Spleen (tissue), 11 donors: ENCODE measurements at regions not wholly inside any gene's neighbourhood (a gene's known extent, or its start where the extent isn't known, plus 50 kb on each side); places are given as distances from the start of the nearest gene placed in this dataset.
A peak's percentile ranks its signal among the peaks of the same experiment; 100 is the strongest.
"Not testable (repeated sequence)": the region's sequence is repeated elsewhere in the genome, so short reads cannot be mapped to it uniquely, and the experiment has no call there.

Experiments
- DNase-seq: peaks from one replicate; pipeline ENCODE4 v3.0.0-alpha.2; 2020
- H3K27ac ChIP-seq, 8 donors: fragments of 200-600 bp; sonication (generic) in 7 of 8; 1 replicate in 4 of 8; 2 replicates in 4 of 8; pipeline versions ENCODE4 v1.5.0 to v1.8.0; 2016 to 2021; ENCODE audit warnings: inconsistent platforms in 4 of 8, mild to moderate bottlenecking in 4 of 8, moderate library complexity in 1 of 8
- H3K27me3 ChIP-seq, 7 donors: fragments of 200-600 bp; sonication (generic) in 6 of 7; replicated peaks in 1 of 7; 1 replicate in 4 of 7; 2 replicates in 3 of 7; pipeline versions ENCODE4 v1.5.0 to v1.8.0; 2016 to 2021; ENCODE audit warnings: inconsistent platforms in 3 of 7, mild to moderate bottlenecking in 1 of 7
- H3K36me3 ChIP-seq, 6 donors: fragments of 200-600 bp; sonication (generic) in 5 of 6; 1 replicate in 4 of 6; 2 replicates in 2 of 6; pipeline versions ENCODE4 v1.5.0 to v1.8.0; 2016 to 2021; ENCODE audit warnings: inconsistent platforms in 2 of 6
- H3K4me1 ChIP-seq, 6 donors: fragments of 200-600 bp; sonication (generic) in 5 of 6; 1 replicate in 3 of 6; 2 replicates in 3 of 6; pipeline versions ENCODE4 v1.5.0 to v1.8.0; 2016 to 2021; ENCODE audit warnings: inconsistent platforms in 3 of 6
- H3K4me3 ChIP-seq, 8 donors: fragments of 200-600 bp; sonication (generic) in 7 of 8; 1 replicate in 4 of 8; 2 replicates in 4 of 8; pipeline versions ENCODE4 v1.5.0 to v1.8.0; 2016 to 2021; ENCODE audit warnings: inconsistent platforms in 4 of 8, mild to moderate bottlenecking in 4 of 8, moderate library complexity in 2 of 8
- H3K9me3 ChIP-seq, 8 donors: fragments of 200-600 bp; sonication (generic) in 7 of 8; 1 replicate in 4 of 8; 2 replicates in 4 of 8; pipeline versions ENCODE4 v1.5.0 to v1.8.0; 2016 to 2021; ENCODE audit warnings: inconsistent platforms in 4 of 8
- CTCF ChIP-seq, 11 experiments: fragments of 200-600 bp in 7 of 11; fragments of 450-650 bp in 4 of 11; sonication (generic) in 4 of 11; IDR thresholded peaks in 8 of 11; conservative IDR thresholded peaks in 3 of 11; 1 replicate in 7 of 11; 2 replicates in 4 of 11; pipeline versions ENCODE4 v1.4.0 to v1.8.0; 2016 to 2021; ENCODE audit warnings: antibody characterized with exemption in 11 of 11, inconsistent platforms in 4 of 11, mild to moderate bottlenecking in 1 of 11
- POLR2A ChIP-seq, 3 donors: fragments of 450-650 bp; IDR thresholded peaks; one replicate each; pipeline ENCODE4 v1.5.1; 2017; ENCODE audit warnings: antibody characterized with exemption in 3 of 3, mild to moderate bottlenecking in 1 of 3
- POLR2AphosphoS5 ChIP-seq, 3 donors: sonication (generic); formaldehyde crosslinking; IDR thresholded peaks; one replicate each; pipeline ENCODE4 v1.5.1; 2017; ENCODE audit warnings: antibody characterized with exemption in 3 of 3
- WGBS, 5 donors: extraction: QIAGEN DNeasy Blood & Tissue Kit in 3 of 5; methylation state at CpG; one replicate each; pipeline versions ENCODE4 v1.1.5 to v1.1.7; 2013 to 2018; 5-methylcytosine and 5-hydroxymethylcytosine counted together
- intact Hi-C: fragments of 100-400 bp; cut with DNase I; formaldehyde crosslinking; loops from one replicate; pipeline ENCODE4 v1.15.0; 2023; ENCODE audit warnings: low total_unique reads
- donor health status: healthy with polysubstance abuse.
- donor health status: DM: no; HTN: no; CAD: no; lungs with moderate emphysema.
- donor health status: DM: no; HTN: no; CAD: no.
- donor health status: Bipolar disorder and iron deficiency.
- donor health status: healthy.
- donor health status: DM: no; HTN: no; CAD: no.
- donor health status: DM: yes; HTN: yes; CAD: no.

- WGBS, 5 donors, result 37 to 54% (median 43%) methylated on average over 4 of the region's 4 CpGs
- no peaks in the 10 kb centered on the region for H3K27me3 ChIP-seq
- H3K36me3 ChIP-seq, result no peaks in the 10 kb centered on the region
- TF ChIP-seq CTCF (IDR thresholded peaks at IDR 0.05 in 8 of 11, conservative IDR thresholded peaks at IDR 0.05 in 3 of 11) (no peak), POLR2AphosphoS5 (IDR thresholded peaks at IDR 0.05) (no peak), POLR2A (IDR thresholded peaks at IDR 0.05) (no peak)
- H3K9me3 ChIP-seq, result no peaks in the 10 kb centered on the region
- H3K27ac ChIP-seq, result peak overlapping the region in 1 of 8 donors; percentile 48
- intact Hi-C loops, result no loop called here
- DNase-seq, result no peak
- H3K4me3 ChIP-seq, result no peak overlapping the region
- peaks cover 0 to 12% (median 2%) of the 10 kb centered on the region in 6 donors for H3K4me1 ChIP-seq
Observed at GRCh38 chr11:46210133-46210636, 67.3 kb upstream of the CREB3L1 start.

- peak overlapping the region in 1 of 8 donors; percentile 48 for H3K27ac ChIP-seq
- H3K27me3 ChIP-seq, H3K4me3 ChIP-seq, intact Hi-C loops, DNase-seq, H3K9me3 ChIP-seq, H3K36me3 ChIP-seq: not testable (repeated sequence)
- H3K4me1 ChIP-seq, result peaks cover 0 to 12% (median 2%) of the 10 kb centered on the region in 6 donors
- WGBS, 5 donors, result 55 to 80% (median 73%) methylated on average over 5 of the region's 5 CpGs
Observed at GRCh38 chr11:46209624-46210023, 67.8 kb upstream of the CREB3L1 start.

- DNase-seq, result no peak
Observed at GRCh38 chr11:46208803-46209202, 68.7 kb upstream of the CREB3L1 start.

GRCh38 chr11:46207270-46207669 lies 70.2 kb upstream of the CREB3L1 start:
- 66 to 76% (median 68%) methylated on average over 3 to 4 of the region's 4 CpGs for WGBS, 5 donors
- Histone ChIP-seq H3K9me3 (no peaks in the 10 kb centered on the region), H3K27ac (no peak overlapping the region), H3K4me3 (no peak overlapping the region), H3K27me3 (peaks cover 0 to 11% (median 0%) of the 10 kb centered on the region in 7 donors), H3K36me3 (no peaks in the 10 kb centered on the region), H3K4me1 (peaks cover 0 to 12% (median 2%) of the 10 kb centered on the region in 6 donors)
- intact Hi-C loops, result no loop called here
- DNase-seq, result no peak
- TF ChIP-seq CTCF (IDR thresholded peaks at IDR 0.05 in 8 of 11, conservative IDR thresholded peaks at IDR 0.05 in 3 of 11) (no peak), POLR2A (IDR thresholded peaks at IDR 0.05) (no peak), POLR2AphosphoS5 (IDR thresholded peaks at IDR 0.05) (no peak)

More at GRCh38 chr11:46208803-46209202, 68.7 kb upstream of the CREB3L1 start:
- Histone ChIP-seq H3K27me3 (peaks cover 0 to 11% (median 0%) of the 10 kb centered on the region in 7 donors), H3K4me1 (peaks cover 0 to 12% (median 2%) of the 10 kb centered on the region in 6 donors), H3K27ac (no peak overlapping the region), H3K4me3 (no peak overlapping the region), H3K36me3 (no peaks in the 10 kb centered on the region), H3K9me3 (no peaks in the 10 kb centered on the region)
- no peak for TF ChIP-seq CTCF (IDR thresholded peaks at IDR 0.05 in 8 of 11, conservative IDR thresholded peaks at IDR 0.05 in 3 of 11)
- no peak for TF ChIP-seq POLR2A (IDR thresholded peaks at IDR 0.05)
- WGBS, 5 donors, result 92 to 96% (median 94%) methylated on average over 4 of the region's 4 CpGs
- intact Hi-C loops, result no loop called here

GRCh38 chr11:46204415-46204814 lies 73.0 kb upstream of the CREB3L1 start:
- H3K27ac ChIP-seq, H3K4me3 ChIP-seq, DNase-seq, H3K4me1 ChIP-seq, H3K36me3 ChIP-seq, intact Hi-C loops, H3K9me3 ChIP-seq: not testable (repeated sequence)
- H3K27me3 ChIP-seq, result peaks cover 0 to 11% (median 0%) of the 10 kb centered on the region in 7 donors
- WGBS, 5 donors, result 91 to 96% (median 92%) methylated on average over 7 of the region's 7 CpGs
